Astrocyte (in vitro differentiated cells and primary cell): ENCODE measurements at regions not wholly inside any gene's neighbourhood (a gene's known extent, or its start where the extent isn't known, plus 50 kb on each side); places are given as distances from the start of the nearest gene placed in this dataset.

ENCODE experiments used
- EZH2 ChIP-seq: IDR thresholded peaks from 2 replicates; pipeline ENCODE4 v1.6.1; 2012; ENCODE audit warnings: mild to moderate bottlenecking, low read length, inconsistent platforms; ENCODE audit not compliant: insufficient read depth
- TF ChIP-seq, protein P1 (sequence below): IDR thresholded peaks from 2 replicates; pipeline ENCODE4 v1.5.1; 2011; ENCODE audit warnings: low read depth, mild to moderate bottlenecking, inconsistent platforms, low read length, moderate library complexity; ENCODE audit not compliant: insufficient read depth

GRCh38 chr20:4585104-4585753 lies 101.0 kb upstream of the PRNP start:
- TF ChIP-seq, protein P1, sequence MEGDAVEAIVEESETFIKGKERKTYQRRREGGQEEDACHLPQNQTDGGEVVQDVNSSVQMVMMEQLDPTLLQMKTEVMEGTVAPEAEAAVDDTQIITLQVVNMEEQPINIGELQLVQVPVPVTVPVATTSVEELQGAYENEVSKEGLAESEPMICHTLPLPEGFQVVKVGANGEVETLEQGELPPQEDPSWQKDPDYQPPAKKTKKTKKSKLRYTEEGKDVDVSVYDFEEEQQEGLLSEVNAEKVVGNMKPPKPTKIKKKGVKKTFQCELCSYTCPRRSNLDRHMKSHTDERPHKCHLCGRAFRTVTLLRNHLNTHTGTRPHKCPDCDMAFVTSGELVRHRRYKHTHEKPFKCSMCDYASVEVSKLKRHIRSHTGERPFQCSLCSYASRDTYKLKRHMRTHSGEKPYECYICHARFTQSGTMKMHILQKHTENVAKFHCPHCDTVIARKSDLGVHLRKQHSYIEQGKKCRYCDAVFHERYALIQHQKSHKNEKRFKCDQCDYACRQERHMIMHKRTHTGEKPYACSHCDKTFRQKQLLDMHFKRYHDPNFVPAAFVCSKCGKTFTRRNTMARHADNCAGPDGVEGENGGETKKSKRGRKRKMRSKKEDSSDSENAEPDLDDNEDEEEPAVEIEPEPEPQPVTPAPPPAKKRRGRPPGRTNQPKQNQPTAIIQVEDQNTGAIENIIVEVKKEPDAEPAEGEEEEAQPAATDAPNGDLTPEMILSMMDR = no peak
- no peak for TF ChIP-seq EZH2
